Esophagus squamous epithelium (tissue), 4 donors: ENCODE measurements at regions not wholly inside any gene's neighbourhood (a gene's known extent, or its start where the extent isn't known, plus 50 kb on each side); places are given as distances from the start of the nearest gene placed in this dataset.
"Not testable (repeated sequence)": the region's sequence is repeated elsewhere in the genome, so short reads cannot be mapped to it uniquely, and the experiment has no call there.

Source experiments
- POLR2A ChIP-seq, 4 donors: fragments of 450-650 bp; IDR thresholded peaks; one replicate each; pipeline ENCODE4 v1.6.1; 2017; ENCODE audit warnings: antibody characterized with exemption in 4 of 4, mild to moderate bottlenecking in 4 of 4, moderate library complexity in 3 of 4
- TF ChIP-seq, protein P1 (sequence below), 6 experiments: fragments of 450-650 bp in 4 of 6; fragments of 200-600 bp in 2 of 6; sonication (generic) in 2 of 6; IDR thresholded peaks; one replicate each; pipeline ENCODE4 v1.5.1; 2016 to 2019; ENCODE audit warnings: antibody characterized with exemption in 6 of 6, mild to moderate bottlenecking in 4 of 6, moderate library complexity in 4 of 6

DNA sequence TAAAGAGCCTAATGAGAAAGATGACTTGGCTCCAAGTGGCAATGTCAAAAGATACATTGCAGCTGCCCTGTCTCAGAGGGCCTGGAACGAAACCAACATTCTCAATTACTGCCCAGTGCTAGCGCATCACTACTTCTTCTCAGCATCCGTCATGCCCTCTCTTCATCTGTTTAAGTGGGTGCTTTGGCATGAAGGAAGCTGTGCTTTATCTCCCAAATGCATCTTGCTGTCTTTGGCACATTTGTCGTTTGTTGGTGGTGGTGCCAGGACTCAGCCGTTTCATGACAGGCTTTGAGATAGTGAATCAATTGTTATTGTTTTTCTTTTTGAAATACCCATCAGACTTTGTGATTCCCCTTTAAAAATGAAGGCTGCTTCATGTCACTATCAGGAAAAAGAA lies 710.8 kb downstream of the PRIM2 start:
- TF ChIP-seq, protein P1, sequence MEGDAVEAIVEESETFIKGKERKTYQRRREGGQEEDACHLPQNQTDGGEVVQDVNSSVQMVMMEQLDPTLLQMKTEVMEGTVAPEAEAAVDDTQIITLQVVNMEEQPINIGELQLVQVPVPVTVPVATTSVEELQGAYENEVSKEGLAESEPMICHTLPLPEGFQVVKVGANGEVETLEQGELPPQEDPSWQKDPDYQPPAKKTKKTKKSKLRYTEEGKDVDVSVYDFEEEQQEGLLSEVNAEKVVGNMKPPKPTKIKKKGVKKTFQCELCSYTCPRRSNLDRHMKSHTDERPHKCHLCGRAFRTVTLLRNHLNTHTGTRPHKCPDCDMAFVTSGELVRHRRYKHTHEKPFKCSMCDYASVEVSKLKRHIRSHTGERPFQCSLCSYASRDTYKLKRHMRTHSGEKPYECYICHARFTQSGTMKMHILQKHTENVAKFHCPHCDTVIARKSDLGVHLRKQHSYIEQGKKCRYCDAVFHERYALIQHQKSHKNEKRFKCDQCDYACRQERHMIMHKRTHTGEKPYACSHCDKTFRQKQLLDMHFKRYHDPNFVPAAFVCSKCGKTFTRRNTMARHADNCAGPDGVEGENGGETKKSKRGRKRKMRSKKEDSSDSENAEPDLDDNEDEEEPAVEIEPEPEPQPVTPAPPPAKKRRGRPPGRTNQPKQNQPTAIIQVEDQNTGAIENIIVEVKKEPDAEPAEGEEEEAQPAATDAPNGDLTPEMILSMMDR (IDR thresholded peaks at IDR 0.05), result not testable (repeated sequence)
- TF ChIP-seq POLR2A (IDR thresholded peaks at IDR 0.05), result not testable (repeated sequence)
